ENCODE measurements at regions not wholly inside any gene's neighbourhood (a gene's known extent, or its start where the extent isn't known, plus 50 kb on each side); places are given as distances from the start of the nearest gene placed in this dataset.
A peak's percentile ranks its signal among the peaks of the same experiment; 100 is the strongest.
"Not testable (repeated sequence)": the region's sequence is repeated elsewhere in the genome, so short reads cannot be mapped to it uniquely, and the experiment has no call there.

DNA sequence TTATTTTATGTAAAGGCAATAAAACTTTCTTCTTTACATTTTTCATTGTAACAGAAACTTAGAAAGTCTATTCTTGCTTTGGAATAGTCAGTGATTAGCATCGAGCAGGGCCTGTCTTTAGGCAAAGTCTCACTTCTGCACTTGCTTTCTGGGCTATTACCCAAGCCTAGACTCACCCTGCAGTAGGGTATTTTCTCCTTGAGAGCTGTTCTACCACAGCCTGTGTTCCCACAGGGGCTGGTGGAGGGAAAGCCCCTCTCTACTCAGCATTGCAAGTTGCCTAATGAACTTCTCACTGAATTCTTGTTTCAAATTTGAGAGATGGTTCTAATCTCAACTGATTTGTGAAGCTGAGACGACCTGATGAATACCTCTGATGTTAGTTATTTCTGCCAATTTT, 111.7 kb upstream of the KLHL14 start:
- no peak for DNase-seq

DNA sequence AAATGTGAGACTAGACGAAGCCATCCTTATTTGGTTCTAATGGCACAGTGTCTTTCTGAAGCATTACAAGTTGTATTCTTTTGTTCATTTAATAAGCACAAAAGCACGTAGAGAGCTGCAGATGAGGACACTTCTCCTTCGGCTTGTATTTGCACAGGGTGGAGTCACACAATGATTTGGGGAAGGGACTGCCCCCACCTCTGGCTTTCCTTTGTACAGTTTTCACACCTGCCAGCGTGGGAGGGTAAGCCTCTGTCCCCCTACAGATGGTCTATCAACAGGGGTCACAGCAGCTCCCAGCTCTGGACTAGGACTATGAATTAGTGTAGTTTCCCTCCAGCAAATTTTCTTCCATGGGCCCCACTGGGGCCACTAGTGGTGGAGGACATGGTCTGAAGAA, 108.2 kb upstream of the KLHL14 start:
- DNase-seq: peak; percentile 50

DNA sequence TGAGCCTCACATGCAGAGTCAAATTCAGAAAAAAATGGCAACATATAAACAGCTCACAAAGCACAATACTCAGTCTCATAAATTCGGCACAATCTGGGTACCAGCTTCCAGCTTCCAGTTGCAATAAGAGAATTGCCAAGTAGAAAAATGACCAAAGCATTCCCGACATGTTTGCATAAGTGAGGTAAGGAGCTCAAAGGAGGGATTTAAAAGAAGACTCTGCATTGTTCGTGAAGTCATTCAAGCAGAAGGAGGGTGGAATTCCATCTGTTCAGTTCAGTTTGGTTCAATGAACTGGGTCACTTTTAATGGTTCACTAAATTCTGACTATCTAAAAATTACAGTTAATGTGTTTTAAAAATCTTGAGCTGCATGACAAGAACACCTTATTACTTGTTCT, 106.7 kb upstream of the KLHL14 start:
- no peak for DNase-seq

DNA sequence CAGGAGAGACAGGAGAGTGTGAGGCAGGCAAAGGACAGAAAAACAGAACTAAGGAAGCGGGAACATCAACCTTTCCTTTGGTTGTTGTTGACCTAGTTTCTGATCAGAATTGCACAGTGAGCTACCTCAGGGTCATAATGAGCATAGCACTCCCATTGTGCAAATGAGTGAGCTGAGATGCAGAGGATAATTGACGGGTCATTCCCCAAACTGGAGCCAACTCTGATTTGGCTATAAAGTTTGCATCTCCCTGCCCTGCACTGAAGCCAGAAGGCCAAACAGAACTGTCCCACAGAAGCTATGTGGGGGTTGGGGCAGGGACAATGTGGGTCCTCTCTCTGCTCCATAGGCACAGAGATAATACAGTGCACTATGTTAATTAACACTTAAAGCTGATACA, 105.6 kb upstream of the KLHL14 start:
- DNase-seq: no peak

DNA sequence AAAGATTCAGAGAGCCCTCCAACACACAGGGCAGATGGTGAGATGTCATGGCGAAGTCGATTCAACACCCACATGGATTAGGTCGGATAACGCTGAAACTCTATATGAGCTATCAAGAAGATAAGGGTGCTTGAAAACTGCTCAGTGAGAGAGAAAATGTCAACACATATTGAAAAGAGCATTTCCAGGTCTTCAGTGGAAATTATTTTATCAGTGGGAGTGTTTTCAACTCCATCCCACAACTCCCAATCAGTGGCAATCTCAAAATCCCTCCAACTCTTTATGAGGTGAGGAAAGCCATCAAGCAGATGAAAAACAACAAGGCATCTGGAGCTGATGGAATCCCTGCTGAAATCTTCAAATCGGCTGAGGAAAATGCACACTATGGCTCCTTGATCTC, 104.5 kb upstream of the KLHL14 start:
- no peak for DNase-seq

DNA sequence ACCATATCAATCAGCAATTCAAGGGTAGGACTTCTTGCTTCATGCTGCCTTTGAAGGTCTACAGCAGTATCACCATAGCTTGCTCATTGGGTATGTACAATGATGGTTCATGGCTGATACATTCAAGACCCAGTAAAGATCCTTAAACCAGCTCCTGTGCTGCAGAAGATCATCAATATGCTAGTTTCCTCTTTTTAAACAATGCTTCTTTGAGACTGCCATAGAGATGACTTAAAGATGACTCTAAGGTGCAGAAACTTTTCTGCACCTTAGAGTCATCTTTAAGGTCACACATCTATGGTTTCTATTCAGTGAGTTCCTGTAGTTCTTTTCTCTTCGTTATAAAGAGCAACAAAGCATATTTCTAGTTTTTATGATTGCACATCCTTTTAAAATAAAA, 102.8 kb upstream of the KLHL14 start:
- DNase-seq: no peak

DNA sequence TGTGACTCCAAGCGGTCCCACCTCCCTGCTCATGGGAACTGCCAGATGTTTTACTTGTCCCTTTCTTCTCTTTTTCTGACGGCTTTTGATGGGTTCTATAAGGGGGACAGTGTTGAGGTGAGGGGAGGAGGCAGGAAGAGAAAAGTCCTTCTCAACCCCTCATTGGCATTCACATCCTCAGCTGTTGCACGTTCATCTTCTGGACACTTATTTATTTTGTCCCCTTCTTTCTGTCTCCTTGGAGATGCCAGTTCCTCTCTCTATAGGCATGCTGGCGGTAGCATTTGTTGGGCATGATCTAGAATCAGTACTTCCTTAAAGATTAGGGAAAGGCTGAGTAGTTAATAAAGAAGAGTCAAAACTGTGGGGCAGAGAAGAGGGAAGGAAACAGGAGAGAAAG, 99.0 kb upstream of the KLHL14 start:
- no peak for DNase-seq

DNA sequence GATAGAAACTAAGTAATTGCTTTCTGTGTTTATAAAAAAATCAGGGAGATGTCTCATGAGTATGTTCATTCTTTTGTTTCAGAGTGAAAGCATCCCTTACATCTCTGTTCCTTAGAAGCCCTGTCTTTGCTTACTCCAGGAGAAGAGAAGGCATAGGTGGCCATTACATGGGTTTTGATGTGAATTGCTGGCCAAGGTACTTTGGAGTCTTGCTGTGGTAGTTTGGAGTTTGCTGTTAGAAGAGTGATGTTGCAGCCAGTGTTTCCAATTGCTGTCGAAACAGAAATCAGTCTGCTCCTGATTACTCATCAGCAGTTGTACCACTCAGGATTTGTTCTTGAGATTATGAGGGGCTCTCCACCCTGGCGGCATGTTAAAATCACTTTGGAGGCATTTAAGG, 97.8 kb upstream of the KLHL14 start:
- DNase-seq: no peak

DNA sequence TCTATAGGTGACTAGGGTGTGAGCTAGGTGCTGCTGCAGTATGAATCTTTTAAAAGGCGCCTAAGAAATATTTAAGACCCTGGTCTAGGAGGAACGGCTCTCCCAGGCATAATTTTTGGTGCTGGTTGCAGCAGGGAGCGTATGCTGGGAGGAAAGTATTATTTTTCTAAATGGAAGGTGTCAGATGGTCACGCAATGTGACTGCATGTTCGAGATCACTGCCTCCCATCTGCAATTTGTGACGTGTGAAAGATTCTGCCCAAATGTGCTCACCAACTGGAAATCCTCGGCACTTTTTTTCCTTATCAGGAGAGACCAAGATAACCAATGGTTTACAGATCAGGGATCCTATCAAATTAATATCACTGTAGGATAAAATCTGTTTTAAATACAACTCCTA, 95.6 kb upstream of the KLHL14 start:
- DNase-seq: no peak

DNA sequence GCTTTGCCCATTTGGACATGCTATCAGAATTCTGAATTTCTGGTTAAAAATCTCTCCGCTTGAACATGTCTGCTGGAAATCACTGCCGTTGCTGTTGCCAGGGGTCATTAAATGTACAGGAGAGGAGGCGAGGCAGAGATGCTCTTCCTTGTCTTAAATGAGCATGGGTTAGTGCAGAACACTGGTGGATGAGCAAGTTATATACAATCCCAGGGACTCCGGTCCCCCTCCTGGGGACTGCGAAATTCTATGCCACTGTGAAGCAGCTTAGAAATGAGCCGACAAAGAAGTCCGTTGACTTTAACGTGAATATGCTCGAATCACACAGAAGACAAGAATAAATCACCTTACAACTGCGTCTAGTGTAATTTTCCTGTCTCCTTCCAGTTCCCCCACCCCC, 95.1 kb upstream of the KLHL14 start:
- peak; percentile 18 for DNase-seq

DNA sequence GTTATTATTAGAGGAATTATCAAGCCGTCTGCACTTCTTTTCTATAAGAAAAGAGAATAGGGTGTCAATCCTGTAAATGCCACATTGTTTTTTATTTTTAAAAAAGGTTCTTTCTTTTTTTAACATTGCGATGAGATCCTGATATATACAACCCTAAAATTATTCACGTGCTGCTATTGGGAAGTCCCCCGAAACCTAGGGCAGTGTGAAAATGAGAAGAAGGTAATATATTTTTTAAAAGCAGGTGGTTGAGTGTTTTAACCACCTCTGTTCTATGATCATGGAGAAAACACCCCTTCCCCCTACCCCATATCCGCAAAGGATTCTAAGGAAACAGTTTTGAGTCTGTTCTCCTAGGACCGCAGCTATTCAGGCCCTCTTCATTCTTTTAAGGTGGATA, 94.5 kb upstream of the KLHL14 start:
- DNase-seq: no peak

DNA sequence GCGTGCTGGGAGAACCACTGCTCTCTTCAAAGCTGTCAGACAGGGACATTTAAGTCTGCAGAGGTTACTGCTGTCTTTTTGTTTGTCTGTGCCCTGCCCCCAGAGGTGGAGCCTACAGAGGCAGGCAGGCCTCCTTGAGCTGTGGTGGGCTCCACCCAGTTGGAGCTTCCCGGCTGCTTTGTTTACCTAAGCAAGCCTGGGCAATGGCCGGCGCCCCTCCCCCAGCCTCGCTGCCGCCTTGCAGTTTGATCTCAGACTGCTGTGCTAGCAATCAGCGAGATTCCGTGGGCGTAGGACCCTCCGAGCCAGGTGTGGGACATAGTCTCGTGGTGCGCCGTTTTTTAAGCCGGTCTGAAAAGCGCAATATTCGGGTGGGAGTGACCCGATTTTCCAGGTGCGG, 89.2 kb upstream of the KLHL14 start:
- not testable (repeated sequence) for DNase-seq

DNA sequence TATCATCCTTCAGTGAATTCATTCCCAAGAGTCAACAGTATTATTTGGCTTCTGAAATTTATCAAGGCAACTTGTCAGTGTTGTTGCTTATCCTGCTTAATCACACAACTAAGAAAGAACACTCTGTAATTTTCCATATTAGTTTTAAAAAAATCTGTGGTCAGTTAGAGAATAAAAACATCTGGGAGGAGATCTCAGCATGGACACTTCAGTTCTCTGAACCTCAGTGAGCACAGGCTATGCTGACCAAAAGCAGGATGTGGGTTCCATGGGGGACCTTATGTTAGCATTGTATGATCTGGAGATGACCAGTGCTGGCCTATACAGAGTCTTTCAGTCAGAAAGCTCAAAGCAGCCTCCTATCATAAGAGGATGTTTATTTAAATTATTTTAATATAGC, 79.1 kb upstream of the KLHL14 start:
- no peak for DNase-seq

DNA sequence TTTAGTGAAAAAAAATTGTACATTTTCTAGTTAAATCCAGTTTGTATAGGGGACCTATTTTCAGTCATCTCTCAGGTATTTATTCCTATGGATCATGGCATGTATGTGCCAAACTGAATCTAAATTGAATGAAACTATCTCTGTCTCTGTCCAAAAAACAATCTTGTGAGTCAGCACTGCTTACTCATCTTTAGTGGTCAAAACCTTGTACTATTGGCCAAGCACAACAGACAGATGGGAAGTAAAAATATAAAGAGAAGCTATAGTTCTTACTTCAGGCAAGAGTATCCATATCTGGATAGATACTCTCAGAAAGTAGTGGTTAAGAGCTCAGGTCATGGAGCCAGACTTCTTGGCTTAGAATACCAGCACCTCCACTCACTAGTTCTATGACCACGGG, 76.0 kb upstream of the KLHL14 start:
- no peak for DNase-seq

DNA sequence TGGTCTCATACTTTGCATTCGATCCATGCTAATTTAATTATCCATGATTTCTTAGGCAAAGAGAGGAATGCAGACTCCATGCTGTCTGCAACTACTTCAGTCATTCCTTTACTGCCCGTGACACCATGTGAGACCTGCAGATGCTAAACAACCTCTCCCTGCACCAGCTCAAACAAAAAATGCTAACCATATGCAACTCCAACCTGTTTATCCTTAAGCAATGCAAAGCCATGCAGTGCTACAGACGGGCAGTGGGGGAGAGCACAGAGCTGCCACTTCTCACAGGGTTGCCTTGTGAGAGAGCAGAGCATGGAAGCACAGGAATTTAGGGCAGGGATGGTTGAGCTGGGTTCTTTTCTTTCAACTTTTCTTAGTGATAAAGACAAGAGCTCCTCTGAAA, 74.9 kb upstream of the KLHL14 start:
- no peak for DNase-seq

DNA sequence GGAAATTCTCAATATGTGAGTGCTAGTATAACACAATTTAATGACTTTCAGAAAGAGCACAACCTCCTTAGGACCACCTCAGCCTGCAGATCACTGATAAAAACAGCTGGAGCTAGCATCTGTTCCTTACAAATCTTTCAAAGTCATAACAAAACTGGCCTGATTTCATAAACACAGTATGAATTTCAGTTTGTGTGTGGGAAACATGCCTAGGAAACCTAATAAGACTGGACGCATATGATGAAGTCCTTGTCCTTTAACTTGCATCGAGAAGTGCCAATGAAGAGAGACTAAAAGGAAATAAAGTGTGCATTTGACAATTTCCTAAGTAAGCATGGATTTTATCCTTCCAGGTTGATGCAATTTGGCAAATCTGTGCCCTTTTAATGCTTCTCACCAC, 74.1 kb upstream of the KLHL14 start:
- DNase-seq: no peak

DNA sequence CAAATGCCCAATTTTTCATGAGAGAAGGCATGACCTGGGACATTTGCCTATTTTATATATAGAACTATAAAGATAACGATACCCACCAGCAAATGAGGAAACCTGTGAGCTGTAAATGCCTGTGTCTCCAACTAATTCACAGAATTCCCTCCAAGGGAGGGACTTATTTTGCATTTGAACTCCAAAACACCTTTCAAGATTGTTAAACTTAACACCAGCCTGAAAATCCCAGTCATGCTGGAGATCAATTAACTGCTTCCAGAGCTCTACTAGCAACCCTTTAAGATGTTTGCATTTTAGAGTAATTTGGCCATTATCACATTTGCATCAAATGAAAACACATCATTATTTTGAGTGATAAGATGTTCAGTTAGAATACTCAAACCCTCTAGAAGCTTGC, 68.1 kb upstream of the KLHL14 start:
- DNase-seq: no peak

DNA sequence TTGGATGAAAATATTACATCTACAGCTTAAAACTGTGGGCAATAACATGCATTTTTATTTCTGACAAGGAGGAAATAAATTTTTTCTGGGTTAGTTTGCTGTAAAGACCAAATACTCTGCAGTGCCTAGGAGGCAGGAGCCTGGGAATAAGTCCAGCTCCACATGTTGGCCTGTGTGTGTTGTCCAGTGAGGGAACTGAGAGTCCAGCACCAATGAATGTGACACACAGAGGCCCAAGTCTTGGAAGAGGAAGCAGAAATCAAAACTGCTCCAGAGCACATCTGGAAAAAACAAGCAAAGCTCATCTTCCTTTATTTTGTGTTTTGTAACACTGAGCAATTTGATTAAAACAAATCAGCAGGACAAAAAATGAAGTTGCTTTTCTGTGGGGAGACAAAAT, 63.1 kb upstream of the KLHL14 start:
- DNase-seq: no peak

DNA sequence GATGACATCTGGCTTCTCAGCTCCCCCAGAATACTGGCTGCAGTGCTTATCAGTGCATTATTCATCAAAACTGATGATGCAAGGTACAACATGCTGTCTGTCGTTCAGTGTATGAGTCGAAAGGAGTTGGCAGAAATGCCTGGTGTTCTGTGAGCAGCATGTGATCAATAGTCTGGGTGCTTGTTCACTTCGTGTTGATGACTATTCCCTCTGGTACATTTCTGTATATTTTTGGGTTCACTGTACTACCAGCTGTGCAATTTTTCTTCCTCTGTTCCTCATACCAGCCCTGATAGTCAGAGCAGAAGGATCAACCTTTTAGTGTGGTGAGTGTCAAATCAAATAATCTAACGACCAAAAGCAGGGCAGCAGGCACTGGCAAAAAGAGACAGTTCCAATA, 59.0 kb upstream of the KLHL14 start:
- DNase-seq: no peak

DNA sequence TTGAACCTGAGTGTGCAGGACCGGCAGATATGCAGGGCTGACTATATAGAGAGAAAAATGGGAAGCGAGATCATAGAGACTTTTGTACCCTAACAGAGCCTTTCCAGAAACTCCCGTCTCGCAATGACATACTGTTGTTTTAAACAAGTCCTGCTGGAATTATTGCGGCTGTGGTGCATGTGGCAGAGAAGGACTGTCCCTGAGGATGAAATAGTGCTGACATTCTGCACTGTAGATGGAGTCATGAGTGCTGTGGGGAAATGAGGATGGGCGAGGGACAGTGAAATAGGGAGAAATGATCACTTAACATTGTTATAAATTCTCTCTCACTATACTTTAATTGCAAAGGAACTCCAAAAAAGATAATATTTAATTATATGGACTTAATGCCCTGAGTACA, 50.4 kb upstream of the KLHL14 start:
- no peak for DNase-seq

All from NCI-H146 (cell line).